Gastroesophageal sphincter (tissue), 4 donors: ENCODE measurements at regions not wholly inside any gene's neighbourhood (a gene's known extent, or its start where the extent isn't known, plus 50 kb on each side); places are given as distances from the start of the nearest gene placed in this dataset.

Source experiments
- ATAC-seq: fragments of 150-250 bp; one replicate; pipeline ENCODE4 v1.9.1; 2016; ENCODE audit warnings: mild to moderate bottlenecking, moderate library complexity
- H3K27ac ChIP-seq, 4 donors: fragments of 200-600 bp; sonication (generic) in 3 of 4; 1 replicate in 3 of 4; 2 replicates in 1 of 4; pipeline ENCODE4 v1.5.1; 2016 to 2019
- H3K27me3 ChIP-seq: fragments of 200-600 bp; sonication (generic); one replicate; pipeline ENCODE4 v1.5.1; 2019
- H3K36me3 ChIP-seq, 2 donors: fragments of 200-600 bp; sonication (generic); one replicate each; pipeline ENCODE4 v1.5.1; 2019; ENCODE audit warnings: control low read depth in 1 of 2
- H3K4me1 ChIP-seq, 3 donors: fragments of 200-600 bp; sonication (generic); 1 replicate in 2 of 3; 2 replicates in 1 of 3; pipeline ENCODE4 v1.5.1; 2016 to 2019; ENCODE audit warnings: control low read depth in 2 of 3
- H3K4me3 ChIP-seq, 2 donors: fragments of 200-600 bp; sonication (generic); one replicate each; pipeline ENCODE4 v1.5.1; 2019; ENCODE audit warnings: mild to moderate bottlenecking in 1 of 2, moderate library complexity in 1 of 2
- H3K9me3 ChIP-seq, 3 donors: fragments of 200-600 bp; sonication (generic); one replicate each; pipeline ENCODE4 v1.5.1; 2017 to 2019; ENCODE audit warnings: control low read depth in 2 of 3
- CTCF ChIP-seq, 4 experiments: fragments of 200-600 bp in 2 of 4; fragments of 450-650 bp in 2 of 4; sonication (generic) in 1 of 4; IDR thresholded peaks; one replicate each; pipeline ENCODE4 v1.5.1; 2017 to 2019; ENCODE audit warnings: antibody characterized with exemption in 4 of 4, mild to moderate bottlenecking in 2 of 4, moderate library complexity in 2 of 4
- EP300 ChIP-seq: sonication (generic); formaldehyde crosslinking; IDR thresholded peaks from one replicate; pipeline ENCODE4 v1.6.1; 2017; ENCODE audit warnings: antibody characterized with exemption, mild to moderate bottlenecking
- POLR2A ChIP-seq, 2 donors: fragments of 450-650 bp; IDR thresholded peaks; one replicate each; pipeline ENCODE4 v1.6.1; 2017; ENCODE audit warnings: antibody characterized with exemption in 2 of 2, mild to moderate bottlenecking in 2 of 2, moderate library complexity in 1 of 2
- POLR2AphosphoS5 ChIP-seq: sonication (generic); formaldehyde crosslinking; IDR thresholded peaks from one replicate; pipeline ENCODE4 v1.6.1; 2017; ENCODE audit warnings: antibody characterized with exemption
- WGBS, 2 donors: methylation state at CpG; one replicate each; pipeline ENCODE4 v1.1.5; 2018; ENCODE audit warnings: low coverage in 1 of 2; 5-methylcytosine and 5-hydroxymethylcytosine counted together

- H3K9me3 ChIP-seq, result no peaks in the 10 kb centered on the region
- no peaks in the 10 kb centered on the region for H3K4me1 ChIP-seq
- no peaks in the 10 kb centered on the region for H3K36me3 ChIP-seq
- WGBS, 2 donors, result 76 to 82% methylated on average over 2 of the region's 2 CpGs
- no peak overlapping the region for H3K27ac ChIP-seq
- H3K4me3 ChIP-seq, result no peak overlapping the region
- ATAC-seq, result no peak
- TF ChIP-seq EP300 (no peak), POLR2AphosphoS5 (no peak), CTCF (IDR thresholded peaks at IDR 0.05) (no peak), POLR2A (IDR thresholded peaks at IDR 0.05) (no peak)
- no peaks in the 10 kb centered on the region for H3K27me3 ChIP-seq
Observed at GRCh38 chr12:104852896-104853295, 105.2 kb downstream of the SLC41A2 start.

- Histone ChIP-seq H3K36me3 (no peaks in the 10 kb centered on the region), H3K27me3 (no peaks in the 10 kb centered on the region), H3K4me3 (no peak overlapping the region), H3K27ac (no peak overlapping the region), H3K9me3 (no peaks in the 10 kb centered on the region), H3K4me1 (no peaks in the 10 kb centered on the region)
- WGBS, 2 donors, result 58 to 59% methylated on average over 2 of the region's 2 CpGs
- no peak for TF ChIP-seq EP300
- TF ChIP-seq POLR2A (IDR thresholded peaks at IDR 0.05), result no peak
- TF ChIP-seq POLR2AphosphoS5, result no peak
- no peak for TF ChIP-seq CTCF (IDR thresholded peaks at IDR 0.05)
- no peak for ATAC-seq
Observed at GRCh38 chr12:104852102-104852501, 106.0 kb downstream of the SLC41A2 start.

GRCh38 chr12:104850781-104851180 is 107.3 kb downstream of the SLC41A2 start:
- no peak for ATAC-seq
- Histone ChIP-seq H3K4me1 (no peaks in the 10 kb centered on the region), H3K27me3 (no peaks in the 10 kb centered on the region), H3K27ac (no peak overlapping the region), H3K9me3 (no peaks in the 10 kb centered on the region), H3K4me3 (no peak overlapping the region), H3K36me3 (no peaks in the 10 kb centered on the region)
- no peak for TF ChIP-seq POLR2AphosphoS5
- TF ChIP-seq POLR2A (IDR thresholded peaks at IDR 0.05), result no peak
- no peak for TF ChIP-seq EP300
- TF ChIP-seq CTCF (IDR thresholded peaks at IDR 0.05), result no peak

- Histone ChIP-seq H3K9me3 (no peaks in the 10 kb centered on the region), H3K36me3 (peaks cover 0 to 4% of the 10 kb centered on the region in 2 donors), H3K27ac (no peak overlapping the region), H3K27me3 (no peaks in the 10 kb centered on the region), H3K4me3 (no peak overlapping the region), H3K4me1 (no peaks in the 10 kb centered on the region)
- TF ChIP-seq EP300, result no peak
- TF ChIP-seq CTCF (IDR thresholded peaks at IDR 0.05), result no peak
- TF ChIP-seq POLR2AphosphoS5, result no peak
- no peak for TF ChIP-seq POLR2A (IDR thresholded peaks at IDR 0.05)
- ATAC-seq, result no peak
- WGBS, 2 donors, result 50 to 100% methylated on average over 2 of the region's 2 CpGs
Observed at GRCh38 chr12:104846056-104846767, 111.9 kb downstream of the SLC41A2 start.

GRCh38 chr12:104844123-104844522 is 114.0 kb downstream of the SLC41A2 start:
- Histone ChIP-seq H3K4me3 (no peak overlapping the region), H3K27ac (no peak overlapping the region), H3K27me3 (no peaks in the 10 kb centered on the region), H3K9me3 (no peaks in the 10 kb centered on the region), H3K4me1 (no peaks in the 10 kb centered on the region), H3K36me3 (peaks cover 0 to 4% of the 10 kb centered on the region in 2 donors)
- no peak for ATAC-seq
- TF ChIP-seq POLR2AphosphoS5 (no peak), POLR2A (IDR thresholded peaks at IDR 0.05) (no peak), CTCF (IDR thresholded peaks at IDR 0.05) (no peak), EP300 (no peak)
- 100% methylated on average over 1 of the region's 1 CpG for WGBS, 2 donors
